ENCODE measurements at regions not wholly inside any gene's neighbourhood (a gene's known extent, or its start where the extent isn't known, plus 50 kb on each side); places are given as distances from the start of the nearest gene placed in this dataset.

GRCh38 chr7:135731-136645 is 56.4 kb upstream of the FAM20C start:
- no peaks in the 10 kb centered on the region for H3K23me2 ChIP-seq (ENCODE audit: low read depth, low read length)
- H3K36me3 ChIP-seq (ENCODE audit: control insufficient read depth in 2 of 4, insufficient read depth in 4 of 4, low read length in 3 of 4): no peaks in the 10 kb centered on the region
- H3K14ac ChIP-seq (ENCODE audit: insufficient read length): no peak overlapping the region
- no peak overlapping the region for H3K4me3 ChIP-seq (ENCODE audit: extremely low read depth in 1 of 4, insufficient read depth in 2 of 4, low read depth in 3 of 4, low read length in 4 of 4)
- no peaks in the 10 kb centered on the region; a peak in 1 of 7 replicates for H3K27me3 ChIP-seq (replicated peaks in 1 of 4; ENCODE audit: control insufficient read depth in 3 of 4, extremely low read depth in 1 of 4, insufficient read depth in 3 of 4, low read length in 3 of 4)
- no peak overlapping the region for H2BK15ac ChIP-seq (ENCODE audit: low read length)
- no peak overlapping the region for H2AFZ ChIP-seq (ENCODE audit: low read length)
- DNase-seq (ENCODE audit: low read depth in 1 of 2, low spot score in 2 of 2): no peak
- H3K79me1 ChIP-seq (ENCODE audit: low read depth, low read length): no peaks in the 10 kb centered on the region
- H4K8ac ChIP-seq (ENCODE audit: extremely low read depth, insufficient read depth, low read length): no peak overlapping the region
- H4K20me1 ChIP-seq (replicated peaks in 1 of 2; ENCODE audit: control insufficient read depth in 1 of 2, insufficient read depth in 2 of 2, low read length in 2 of 2): no peaks in the 10 kb centered on the region
- no peak overlapping the region for H3K18ac ChIP-seq (ENCODE audit: extremely low read depth, low read length)
- H3K9ac ChIP-seq (replicated peaks in 1 of 4; ENCODE audit: extremely low read depth in 1 of 4, low read depth in 3 of 4, low read length in 3 of 4): no peak overlapping the region
- H2BK5ac ChIP-seq (ENCODE audit: low read depth, low read length): no peak overlapping the region
- no peak overlapping the region for H3K4ac ChIP-seq (replicated peaks; ENCODE audit: insufficient read length, low read depth, low read length)
- H3K23ac ChIP-seq (ENCODE audit: insufficient read length): no peak overlapping the region
- H3K9me3 ChIP-seq (ENCODE audit: insufficient read depth in 2 of 2, low read depth in 1 of 2, low read length in 1 of 2): no peaks in the 10 kb centered on the region
- H3K79me2 ChIP-seq (ENCODE audit: control insufficient read depth in 1 of 2, insufficient read depth in 2 of 2, low read length in 2 of 2): no peaks in the 10 kb centered on the region
- H2AK5ac ChIP-seq (ENCODE audit: low read depth, low read length): no peak overlapping the region
- no peak overlapping the region for H3K27ac ChIP-seq (ENCODE audit: low read depth, low read length)
- no peak overlapping the region for H4K91ac ChIP-seq (replicated peaks; ENCODE audit: insufficient read length, low read length)
- no peak overlapping the region for H2BK120ac ChIP-seq (replicated peaks; ENCODE audit: low read depth, low read length)
- H3K4me2 ChIP-seq (ENCODE audit: insufficient read depth in 1 of 2, low read depth in 2 of 2, low read length in 2 of 2): no peak overlapping the region
- no peak for FAIRE-seq
- no peak overlapping the region for H2BK20ac ChIP-seq (ENCODE audit: low read length)
- H3K56ac ChIP-seq (replicated peaks; ENCODE audit: insufficient read length, low read depth, low read length): no peak overlapping the region
- POLR2A ChIA-PET (ENCODE audit: partially characterized antibody): interaction anchor here (0.8 kb wide), 1 partner anchor 50 kb away, joined by 3 read pairs; no protein-coding TSS in a partner anchor
- peaks cover 0 to 17% (median 9%) of the 10 kb centered on the region in 4 experiments; a peak in 5 of 7 replicates for H3K4me1 ChIP-seq (replicated peaks in 1 of 4; ENCODE audit: control insufficient read depth in 3 of 4, insufficient read depth in 4 of 4, low read length in 3 of 4)
- H4K5ac ChIP-seq (ENCODE audit: insufficient read length, low read depth, low read length): no peak overlapping the region
- CTCF ChIA-PET (ENCODE audit: partially characterized antibody): interaction anchor here (0.8 kb wide), 1 partner anchor 59 kb away, joined by 3 read pairs; no protein-coding TSS in a partner anchor
- TF ChIP-seq CREB1 (IDR thresholded peaks at IDR 0.05): no peak
- no peak for TF ChIP-seq RBBP5 (IDR thresholded peaks at IDR 0.05; ENCODE audit: borderline replicate concordance, low read depth, low read length)
- no peak for TF ChIP-seq TAF1 (IDR thresholded peaks at IDR 0.05; ENCODE audit: low read depth, low read length)
- H2BK12ac ChIP-seq (ENCODE audit: low read depth, low read length): no peak overlapping the region
- 88% methylated on average over 12 of the region's 12 CpGs; no CpG with 5 or more reads in 1 of the 2 experiments for WGBS, 2 experiments (ENCODE audit: extremely low coverage in 1 of 2, insufficient coverage in 1 of 2, insufficient read length in 1 of 2, insufficient replicate concordance in 2 of 2, low coverage in 1 of 2, low lambda C conversion rate in 2 of 2, missing lambda C conversion rate in 1 of 2)

Data from H1 (cell line).